ENCODE measurements at regions not wholly inside any gene's neighbourhood (a gene's known extent, or its start where the extent isn't known, plus 50 kb on each side); places are given as distances from the start of the nearest gene placed in this dataset.
"Not testable (repeated sequence)": the region's sequence is repeated elsewhere in the genome, so short reads cannot be mapped to it uniquely, and the experiment has no call there.

GRCh38 chr15:23750179-23750578, 63.1 kb upstream of the NDN start:
- no peak for DNase-seq

- DNase-seq = no peak
Observed at GRCh38 chr15:23750776-23751175, 63.7 kb upstream of the NDN start.

GRCh38 chr15:23753248-23753647, 66.1 kb upstream of the NDN start:
- no peak for DNase-seq

- DNase-seq = no peak
Observed at GRCh38 chr15:23758891-23759290, 71.8 kb upstream of the NDN start.

- no peak for DNase-seq
Observed at GRCh38 chr15:23760024-23760423, 72.9 kb upstream of the NDN start.

- no peak for DNase-seq
Observed at GRCh38 chr15:23761386-23761785, 74.3 kb upstream of the NDN start.

GRCh38 chr15:23762026-23762425, 74.9 kb upstream of the NDN start:
- DNase-seq = no peak

- DNase-seq = no peak
Observed at GRCh38 chr15:23763021-23763420, 75.9 kb upstream of the NDN start.

- no peak for DNase-seq
Observed at GRCh38 chr15:23764306-23764705, 77.2 kb upstream of the NDN start.

GRCh38 chr15:23764716-23765115, 77.6 kb upstream of the NDN start:
- DNase-seq = no peak

- DNase-seq = not testable (repeated sequence)
Observed at GRCh38 chr15:23766779-23767178, 79.7 kb upstream of the NDN start.

GRCh38 chr15:23773093-23773492, 86.0 kb upstream of the NDN start:
- DNase-seq = no peak

- no peak for DNase-seq
Observed at GRCh38 chr15:23787346-23788105, 100.4 kb upstream of the NDN start.

GRCh38 chr15:23793191-23793680, 106.1 kb upstream of the NDN start:
- DNase-seq = no peak

GRCh38 chr15:23797747-23798446, 110.8 kb upstream of the NDN start:
- DNase-seq = no peak

- DNase-seq = no peak
Observed at GRCh38 chr15:23801881-23802280, 114.8 kb upstream of the NDN start.

- not testable (repeated sequence) for DNase-seq
Observed at GRCh38 chr15:23802896-23803435, 115.9 kb upstream of the NDN start.

GRCh38 chr15:23806980-23807379, 119.9 kb upstream of the NDN start:
- DNase-seq = no peak

GRCh38 chr15:23823508-23823907, 136.4 kb upstream of the NDN start:
- DNase-seq = no peak

GRCh38 chr15:23828786-23829185, 141.7 kb upstream of the NDN start:
- no peak for DNase-seq

GRCh38 chr15:23835953-23836352, 148.8 kb upstream of the NDN start:
- no peak for DNase-seq

GRCh38 chr15:23839893-23840474, 152.9 kb upstream of the NDN start:
- DNase-seq = no peak

- DNase-seq = no peak
Observed at GRCh38 chr15:23846218-23846617, 159.1 kb upstream of the NDN start.

GRCh38 chr15:23850666-23851065, 163.6 kb upstream of the NDN start:
- DNase-seq = no peak
